Kidney capillary endothelial cell (primary cell): ENCODE measurements at regions not wholly inside any gene's neighbourhood (a gene's known extent, or its start where the extent isn't known, plus 50 kb on each side); places are given as distances from the start of the nearest gene placed in this dataset.
"Not testable (repeated sequence)": the region's sequence is repeated elsewhere in the genome, so short reads cannot be mapped to it uniquely, and the experiment has no call there.

Experiments
- DNase-seq: peaks from one replicate; pipeline ENCODE4 v3.0.0-alpha.2; 2018; ENCODE audit warnings: low spot score

DNA sequence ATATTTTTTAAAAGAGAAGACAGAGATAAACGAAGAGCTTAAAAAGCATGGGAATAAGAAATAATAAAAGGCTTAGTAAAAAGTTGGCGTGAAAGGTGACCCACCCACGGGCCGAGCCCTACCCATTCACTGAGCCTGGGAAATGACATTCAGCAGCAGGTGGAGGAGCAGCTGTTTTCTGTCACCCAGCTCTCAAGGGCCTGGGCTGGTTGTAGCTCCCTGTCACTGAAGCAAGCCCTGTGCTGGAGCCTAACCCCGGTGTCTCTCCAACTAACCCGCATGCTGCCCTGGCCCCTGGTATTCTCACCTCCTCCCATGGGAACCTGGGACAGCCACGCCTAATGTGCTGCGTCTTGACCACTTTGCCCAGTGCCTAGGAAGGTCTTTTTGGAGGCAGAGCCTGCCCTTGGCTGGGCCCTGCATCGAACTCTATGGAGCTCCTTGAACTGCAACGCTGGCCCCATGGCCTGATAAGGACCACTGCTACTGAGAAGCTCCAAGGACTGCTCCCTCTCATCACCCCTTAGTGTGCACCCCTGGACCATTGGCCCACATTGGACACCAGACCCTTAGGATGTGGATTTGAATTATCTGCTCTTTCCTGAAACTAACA, 68.8 kb upstream of the IYD start:
- no peak for DNase-seq

- peak; percentile 71 for DNase-seq
These were observed 66.8 kb upstream of the IYD start for GRCh38 chr6:150301846-150302519.

DNA sequence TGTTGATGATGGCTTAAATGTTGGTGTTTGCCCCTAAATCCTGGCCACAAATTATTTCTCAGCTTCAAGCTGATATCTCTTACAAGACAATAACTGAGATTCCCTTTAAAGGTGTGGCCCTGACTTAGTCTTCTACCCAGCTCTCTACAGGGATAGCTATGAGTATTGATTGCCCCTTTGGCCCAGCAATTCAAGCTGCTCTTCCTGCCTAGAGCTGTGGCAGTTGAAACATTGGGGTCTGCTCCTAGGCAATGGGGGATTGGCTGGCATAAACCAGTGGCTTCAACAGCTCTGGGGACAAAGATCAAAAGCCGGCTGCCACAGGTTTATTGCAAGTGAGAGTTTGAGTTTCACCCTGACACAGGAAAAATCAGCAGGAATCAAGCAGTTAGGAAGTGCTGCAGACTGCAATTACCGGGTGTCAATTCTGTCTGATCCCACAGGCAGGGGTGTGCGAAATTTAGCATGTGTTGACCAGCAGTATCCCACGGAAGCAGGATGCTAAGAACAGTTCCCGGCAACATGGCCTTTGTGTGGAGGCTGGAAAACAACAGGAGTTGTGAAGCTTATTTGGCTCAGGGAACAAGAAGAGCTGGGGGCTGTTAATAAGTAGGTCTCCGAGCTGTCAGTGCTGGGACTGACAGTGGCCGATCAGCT, 66.2 kb upstream of the IYD start:
- DNase-seq = no peak

DNA sequence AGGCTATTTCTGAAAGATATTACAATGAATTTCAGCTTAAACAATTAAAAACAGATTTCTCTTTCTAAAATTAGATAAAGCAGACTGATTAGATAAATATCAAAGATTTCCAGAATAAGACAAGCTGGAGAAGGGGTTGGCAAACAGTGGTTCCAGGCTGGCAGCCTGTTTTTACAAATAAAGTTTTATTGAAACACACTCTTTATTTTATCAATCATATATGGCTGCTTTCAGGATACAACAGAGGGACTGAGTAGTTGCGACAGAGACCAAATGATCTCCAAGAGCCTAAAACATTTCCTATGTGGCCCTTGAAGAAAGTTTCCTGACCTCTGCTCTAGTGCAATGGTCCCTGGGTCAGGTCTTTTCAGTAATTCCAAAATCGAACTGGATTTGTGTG, 65.6 kb upstream of the IYD start:
- DNase-seq = no peak

GRCh38 chr6:150304429-150304828, 64.4 kb upstream of the IYD start:
- no peak for DNase-seq

DNA sequence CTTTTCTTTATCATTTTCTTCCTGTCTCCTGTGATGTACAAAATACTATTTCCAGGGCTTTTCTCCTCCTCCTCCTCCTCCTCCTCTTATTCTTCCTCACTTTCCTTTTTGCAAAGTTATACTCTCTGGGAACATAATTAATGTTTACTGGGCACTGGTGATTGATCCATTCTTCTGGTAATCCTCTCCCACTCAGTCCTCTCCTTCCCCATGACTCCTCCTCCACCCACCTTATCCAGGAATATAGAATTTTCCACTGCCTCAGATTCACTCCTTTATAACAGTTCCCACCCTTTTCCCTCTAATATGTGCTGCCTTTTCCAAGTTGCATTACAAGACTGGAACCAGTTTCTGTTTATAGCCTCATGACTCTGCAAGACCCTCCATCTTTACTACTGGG, 62.5 kb upstream of the IYD start:
- no peak for DNase-seq

DNA sequence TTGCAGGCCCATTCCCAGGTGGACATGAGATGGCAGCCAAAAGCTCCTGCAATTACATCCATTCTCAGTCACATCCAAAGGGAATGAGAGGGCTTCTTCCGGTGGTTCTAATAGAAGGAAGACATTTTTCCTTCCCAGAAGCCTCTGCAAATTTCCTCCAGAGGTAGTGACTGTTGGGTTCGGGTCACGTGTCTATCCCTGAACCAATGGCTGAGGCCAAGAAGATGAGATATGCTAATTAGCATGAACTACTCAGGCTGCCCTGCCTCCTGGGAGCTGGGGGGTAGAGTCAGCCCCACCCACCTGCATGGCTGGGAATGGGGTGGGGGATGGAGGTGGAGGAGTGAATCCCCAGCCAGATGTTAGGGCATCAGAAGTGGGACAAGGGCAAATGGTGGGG, 61.3 kb upstream of the IYD start:
- DNase-seq = no peak

GRCh38 chr6:150308812-150309645, 59.8 kb upstream of the IYD start:
- DNase-seq = no peak

DNA sequence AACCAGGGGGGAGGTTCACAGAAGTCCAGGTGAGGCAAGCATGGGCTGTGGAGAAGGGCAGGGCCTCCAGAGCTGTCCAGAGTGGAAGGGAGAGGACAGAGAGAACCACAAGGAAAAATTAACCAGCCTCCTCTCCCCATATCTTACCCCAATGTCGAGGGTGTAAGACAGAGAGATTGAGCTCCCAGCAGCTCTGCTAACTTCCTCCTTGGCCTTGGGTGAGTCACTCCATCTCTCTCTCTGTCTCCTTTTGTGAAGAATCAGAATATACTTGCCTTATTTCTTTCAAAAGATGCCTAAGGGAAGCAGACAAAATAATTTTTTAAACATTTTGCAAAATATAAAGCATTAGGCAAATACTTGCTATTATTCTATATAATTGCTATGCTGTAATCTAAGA, 58.3 kb upstream of the IYD start:
- DNase-seq = no peak

DNA sequence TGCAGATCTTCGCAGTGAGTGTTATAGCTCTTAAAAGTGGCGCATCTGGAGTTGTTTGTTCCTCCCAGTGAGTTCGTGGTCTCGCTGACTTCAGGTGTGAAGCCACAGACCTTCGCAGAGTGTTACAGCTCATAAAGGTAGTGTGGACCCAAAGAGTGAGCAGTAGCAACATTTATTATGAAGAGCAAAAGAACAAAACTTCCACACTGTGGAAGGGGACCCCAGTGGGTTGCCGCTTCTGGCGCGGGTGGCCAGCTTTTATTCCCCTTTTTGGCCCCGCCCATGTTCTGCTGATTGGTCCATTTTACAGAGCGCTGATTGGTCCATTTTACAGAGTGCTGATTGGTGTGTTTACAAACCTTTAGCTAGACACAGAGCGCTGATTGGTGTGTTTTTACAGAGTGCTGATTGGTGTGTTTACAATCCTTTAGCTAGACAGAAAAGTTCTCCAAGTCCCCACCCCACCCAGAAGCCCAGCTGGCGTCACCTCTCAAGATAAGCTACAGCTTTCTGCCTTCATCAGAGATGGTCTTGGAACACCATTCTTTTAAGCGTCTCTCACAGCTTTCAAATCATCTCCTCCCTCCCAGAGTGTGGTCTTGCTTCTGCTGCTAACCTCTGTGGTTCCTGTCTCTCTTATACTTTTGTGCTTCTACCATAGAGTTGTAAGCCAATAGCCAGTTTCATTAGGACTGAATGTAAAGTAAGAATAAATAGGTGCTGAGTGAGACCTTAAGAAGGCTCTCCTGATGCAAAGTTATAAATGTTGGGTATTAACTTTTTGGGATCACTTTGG, 57.5 kb upstream of the IYD start:
- DNase-seq = not testable (repeated sequence)

DNA sequence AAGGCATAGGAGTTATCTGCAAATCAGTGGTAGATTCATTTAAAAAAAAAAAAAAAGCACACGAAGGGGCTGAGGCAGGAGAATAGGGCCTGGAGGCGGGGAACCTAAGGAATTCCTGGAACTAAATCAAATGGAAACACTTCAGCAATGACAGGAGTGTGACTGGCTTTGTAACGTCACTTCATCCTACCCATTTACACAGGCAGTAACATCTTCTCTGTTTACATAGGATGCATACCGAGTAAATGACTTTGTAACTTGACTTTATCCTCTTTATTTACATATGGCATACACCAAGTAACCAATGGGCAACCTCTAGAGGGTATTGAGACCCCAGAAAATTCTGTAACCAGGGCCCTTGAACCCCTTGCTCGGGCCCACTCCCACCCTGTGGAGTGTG, 56.4 kb upstream of the IYD start:
- DNase-seq = no peak

DNA sequence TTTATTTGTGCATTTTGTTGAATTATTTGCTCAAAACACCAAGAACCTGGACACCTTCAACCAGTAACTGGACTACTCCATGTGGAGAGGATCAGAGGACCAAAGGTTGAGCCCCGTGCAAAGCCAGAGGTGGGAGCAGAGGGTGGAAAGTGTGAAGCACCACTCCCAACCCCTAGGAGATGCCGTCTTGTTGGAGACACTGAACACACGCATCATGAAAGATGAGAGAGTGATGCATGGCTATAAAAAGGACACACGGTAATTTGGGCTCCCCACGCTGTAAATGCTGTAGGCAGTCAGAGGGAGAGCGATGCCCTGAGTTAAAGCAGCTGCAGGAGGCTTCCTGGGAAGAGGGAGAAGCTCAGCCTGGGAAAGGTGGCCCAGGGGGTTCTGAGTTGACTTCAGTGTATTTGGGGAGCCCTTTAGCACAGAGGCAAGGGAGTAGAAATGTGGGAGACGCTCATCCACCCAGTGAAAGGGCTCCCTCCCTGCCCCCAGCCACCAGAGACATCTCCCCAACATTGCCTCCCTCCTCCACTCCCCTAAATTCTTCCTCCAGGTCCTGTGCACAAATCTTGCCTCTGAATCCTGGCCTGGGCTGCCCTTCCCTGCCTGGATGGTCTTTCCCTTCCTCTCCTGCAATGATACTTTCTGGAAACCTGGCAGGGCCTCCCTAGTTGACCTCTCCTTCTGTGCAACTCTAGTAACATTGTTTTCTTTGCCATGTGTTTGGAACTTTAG, 55.8 kb upstream of the IYD start:
- DNase-seq = no peak

GRCh38 chr6:150313781-150314180, 55.0 kb upstream of the IYD start:
- no peak for DNase-seq

- no peak for DNase-seq
These were observed 54.3 kb upstream of the IYD start for GRCh38 chr6:150314230-150315188.

GRCh38 chr6:150315626-150316025, 53.2 kb upstream of the IYD start:
- DNase-seq = no peak

- DNase-seq = no peak
These were observed 51.9 kb upstream of the IYD start for GRCh38 chr6:150316936-150317335.
